ENCODE measurements at regions not wholly inside any gene's neighbourhood (a gene's known extent, or its start where the extent isn't known, plus 50 kb on each side); places are given as distances from the start of the nearest gene placed in this dataset.
"Not testable (repeated sequence)": the region's sequence is repeated elsewhere in the genome, so short reads cannot be mapped to it uniquely, and the experiment has no call there.

DNA sequence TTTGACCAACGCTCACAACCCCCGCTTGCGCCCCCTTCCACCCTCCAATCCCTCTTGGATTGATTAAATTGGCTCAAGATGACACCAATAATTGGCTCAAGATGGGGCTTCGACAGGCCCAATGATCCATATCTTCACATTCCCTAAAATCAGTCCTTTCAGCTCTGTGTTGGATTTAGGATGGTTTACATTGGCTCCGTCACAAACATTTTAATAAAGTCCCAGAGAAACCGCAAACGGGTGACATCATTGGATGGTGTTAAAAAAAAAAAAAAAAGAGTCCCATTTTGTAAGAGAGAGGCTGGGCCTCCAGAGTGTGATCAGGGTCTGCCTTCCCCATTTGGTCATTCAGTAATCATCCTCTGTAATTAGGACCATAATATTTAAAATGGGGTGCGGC, 113.4 kb upstream of the MRPS22 start:
- DNase-seq (ENCODE audit: low spot score): no peak
- Mint-ChIP-seq H3K4me3 (no peak overlapping the region), H3K9me3 (no peaks in the 10 kb centered on the region), H3K4me1 (ENCODE audit: low read depth) (no peaks in the 10 kb centered on the region), H3K36me3 (ENCODE audit: low read depth) (no peaks in the 10 kb centered on the region), H3K27ac (no peak overlapping the region), H3K27me3 (ENCODE audit: insufficient read depth) (peaks cover 2% of the 10 kb centered on the region)
- intact Hi-C loops (cut with micrococcal nuclease): no loop called here

DNA sequence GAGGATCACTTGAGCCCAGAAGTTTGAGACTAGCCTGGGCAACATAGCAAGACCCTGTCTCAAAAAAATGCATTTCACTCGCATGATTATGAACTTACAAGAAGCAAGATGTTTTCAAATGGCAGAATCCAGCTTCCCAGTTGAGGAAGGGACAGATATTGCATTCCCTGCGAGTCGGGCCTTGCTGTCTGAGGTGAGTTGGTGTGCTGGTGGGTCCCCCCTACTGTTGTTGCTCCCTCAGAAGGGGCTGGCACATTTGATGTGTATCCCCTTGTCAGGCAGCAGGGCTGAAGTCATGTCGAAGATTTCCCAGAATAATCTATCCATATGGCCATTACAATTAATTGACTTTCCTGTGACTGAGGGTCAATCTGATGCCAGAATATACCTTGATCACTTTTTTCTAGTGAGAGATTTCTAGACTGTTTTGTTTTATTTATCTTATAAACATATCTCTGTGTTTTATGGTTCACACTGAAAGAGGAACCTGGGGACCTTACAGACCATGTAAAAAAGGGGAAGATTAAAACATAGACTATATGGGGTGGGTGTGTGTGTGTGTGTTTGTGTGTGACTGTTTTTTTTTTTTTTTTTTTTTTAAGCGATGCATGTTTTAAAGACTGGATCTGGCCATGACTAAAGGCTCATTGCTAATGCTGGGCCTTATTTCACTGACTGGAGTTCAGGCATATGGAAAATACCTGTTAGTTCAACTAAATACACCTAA, 112.1 kb upstream of the MRPS22 start:
- Mint-ChIP-seq H3K4me3 (no peak overlapping the region), H3K9me3 (no peaks in the 10 kb centered on the region), H3K27ac (no peak overlapping the region), H3K36me3 (ENCODE audit: low read depth) (no peaks in the 10 kb centered on the region), H3K4me1 (ENCODE audit: low read depth) (no peaks in the 10 kb centered on the region), H3K27me3 (ENCODE audit: insufficient read depth) (peaks cover 2% of the 10 kb centered on the region)
- DNase-seq (ENCODE audit: low spot score): no peak
- intact Hi-C loops (cut with micrococcal nuclease): no loop called here

DNA sequence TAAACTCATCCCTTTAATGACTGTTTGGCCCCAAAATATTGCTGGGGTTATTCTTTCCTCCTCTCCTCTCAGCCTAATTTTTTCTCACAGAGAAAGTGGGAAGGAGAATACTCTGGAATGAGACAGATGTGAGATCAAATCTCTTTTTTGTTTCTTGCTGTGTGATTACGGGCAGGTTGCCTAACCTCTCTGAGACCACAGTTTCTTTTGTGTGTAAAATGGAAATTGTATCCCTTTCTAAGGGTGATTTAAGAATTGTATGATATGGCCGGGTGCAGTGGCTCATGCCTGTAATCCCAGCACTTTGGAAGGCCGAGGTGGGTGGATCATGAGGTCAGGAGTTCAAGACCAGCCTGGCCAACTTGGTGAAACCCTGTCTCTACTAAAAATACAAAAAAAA, 111.5 kb upstream of the MRPS22 start:
- H3K27me3 Mint-ChIP-seq (ENCODE audit: insufficient read depth); DNase-seq (ENCODE audit: low spot score); H3K4me3 Mint-ChIP-seq; H3K36me3 Mint-ChIP-seq (ENCODE audit: low read depth); H3K27ac Mint-ChIP-seq; H3K9me3 Mint-ChIP-seq; intact Hi-C loops (cut with micrococcal nuclease); H3K4me1 Mint-ChIP-seq (ENCODE audit: low read depth): not testable (repeated sequence)

DNA sequence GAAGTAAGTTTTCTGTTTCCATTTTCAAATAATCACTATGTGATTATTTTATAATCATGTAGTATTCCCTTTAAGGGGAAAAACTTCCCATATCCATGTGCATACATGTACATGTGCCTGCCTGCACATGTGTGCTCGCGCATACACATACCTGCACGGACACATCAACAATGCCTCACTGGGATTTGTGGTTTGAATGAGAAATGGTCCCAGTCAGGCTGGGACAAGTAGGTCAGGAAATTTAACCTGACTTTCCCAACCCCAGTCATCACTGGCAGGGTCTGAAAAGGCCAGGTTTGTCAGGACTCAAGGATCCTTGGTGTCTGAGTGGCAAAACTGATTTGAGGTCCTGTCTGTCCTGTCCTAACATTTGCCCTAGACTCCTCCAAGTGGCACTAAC, 109.3 kb upstream of the MRPS22 start:
- Mint-ChIP-seq H3K27ac (no peak overlapping the region), H3K9me3 (no peaks in the 10 kb centered on the region), H3K27me3 (ENCODE audit: insufficient read depth) (peaks cover 7% of the 10 kb centered on the region), H3K36me3 (ENCODE audit: low read depth) (no peaks in the 10 kb centered on the region), H3K4me3 (no peak overlapping the region), H3K4me1 (ENCODE audit: low read depth) (no peaks in the 10 kb centered on the region)
- intact Hi-C loops (cut with micrococcal nuclease): no loop called here
- DNase-seq (ENCODE audit: low spot score): no peak

DNA sequence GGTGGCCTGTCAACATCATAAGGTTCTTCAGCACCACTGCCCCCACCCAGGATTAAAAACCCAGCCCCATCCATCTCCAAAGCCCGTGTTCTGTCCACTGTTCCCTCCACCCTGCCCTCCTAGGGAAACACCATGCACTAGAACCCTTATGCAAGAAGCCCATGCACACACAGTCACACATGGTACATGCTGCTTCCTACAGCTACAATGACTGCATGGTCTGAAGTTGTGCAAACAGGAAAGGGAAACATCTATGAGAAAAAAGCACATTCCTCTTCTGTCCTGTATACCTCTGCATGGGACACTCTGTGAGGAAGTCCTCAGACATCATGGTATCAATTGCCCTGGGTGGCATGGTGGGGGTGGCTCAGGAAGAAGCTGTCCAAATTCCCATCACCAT, 108.6 kb upstream of the MRPS22 start:
- no peaks in the 10 kb centered on the region for H3K4me1 Mint-ChIP-seq (ENCODE audit: low read depth)
- no peak overlapping the region for H3K4me3 Mint-ChIP-seq
- H3K9me3 Mint-ChIP-seq: no peaks in the 10 kb centered on the region
- H3K27me3 Mint-ChIP-seq (ENCODE audit: insufficient read depth): peaks cover 7% of the 10 kb centered on the region
- H3K36me3 Mint-ChIP-seq (ENCODE audit: low read depth): no peaks in the 10 kb centered on the region
- intact Hi-C loops (cut with micrococcal nuclease): no loop called here
- no peak overlapping the region for H3K27ac Mint-ChIP-seq
- DNase-seq (ENCODE audit: low spot score): no peak

DNA sequence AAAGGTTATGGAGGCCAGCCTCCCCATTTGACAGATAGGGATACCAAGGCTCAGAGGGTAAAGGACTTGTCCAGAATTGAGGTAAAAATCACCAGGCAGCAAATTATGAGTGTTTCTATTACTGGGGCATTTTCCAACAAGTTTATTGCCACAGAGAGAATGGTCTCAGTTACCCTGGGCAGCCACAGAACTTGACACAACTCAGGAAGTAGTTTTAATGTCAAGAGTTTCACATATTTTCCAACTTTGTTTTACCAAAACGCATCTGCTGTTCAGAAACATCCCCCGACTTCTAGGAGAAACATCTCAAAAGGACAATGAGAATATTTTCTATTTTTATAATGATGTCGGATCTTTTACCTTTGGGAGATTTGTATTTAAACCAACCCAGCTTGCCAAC, 107.5 kb upstream of the MRPS22 start:
- H3K9me3 Mint-ChIP-seq: no peaks in the 10 kb centered on the region
- intact Hi-C loops (cut with micrococcal nuclease): no loop called here
- H3K27ac Mint-ChIP-seq: no peak overlapping the region
- peaks cover 7% of the 10 kb centered on the region for H3K27me3 Mint-ChIP-seq (ENCODE audit: insufficient read depth)
- no peaks in the 10 kb centered on the region for H3K4me1 Mint-ChIP-seq (ENCODE audit: low read depth)
- DNase-seq (ENCODE audit: low spot score): no peak
- H3K4me3 Mint-ChIP-seq: no peak overlapping the region
- no peaks in the 10 kb centered on the region for H3K36me3 Mint-ChIP-seq (ENCODE audit: low read depth)

DNA sequence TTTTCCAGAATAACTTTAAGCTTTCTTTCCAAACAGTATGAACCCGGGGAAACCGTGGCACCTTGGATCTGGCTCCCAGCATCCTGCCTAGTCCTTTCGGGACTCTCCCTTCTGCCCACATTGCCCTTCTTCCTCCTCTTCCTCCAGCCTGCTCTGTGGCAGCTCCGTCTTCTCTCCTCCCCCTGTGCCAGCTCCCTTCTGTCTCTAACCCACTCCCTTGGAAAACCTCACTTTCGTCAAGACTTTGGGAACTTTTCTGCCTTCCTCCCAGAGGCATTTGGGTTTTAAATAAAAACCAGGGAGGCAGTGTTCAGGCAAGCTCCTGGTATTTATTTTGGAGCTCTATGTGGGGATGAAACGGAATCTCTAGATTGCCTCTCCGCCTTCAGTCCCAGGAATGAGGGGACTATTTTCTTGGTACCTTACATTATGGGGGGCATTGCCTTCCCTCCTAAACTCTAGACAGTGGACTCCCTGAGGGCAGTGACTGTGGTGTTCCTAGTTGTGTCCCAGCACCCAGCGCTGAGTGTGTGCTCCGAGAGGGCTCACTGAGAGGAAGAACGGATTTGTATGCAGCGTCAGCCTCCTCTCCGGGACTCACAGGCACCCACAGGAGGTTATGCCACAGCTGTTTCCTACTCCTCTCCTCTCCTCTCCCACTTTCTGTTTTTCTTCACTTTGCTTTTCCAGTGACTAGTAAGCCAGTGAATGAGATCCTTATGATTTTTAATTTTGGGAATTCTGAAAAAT, 105.4 kb upstream of the MRPS22 start:
- intact Hi-C loops (cut with micrococcal nuclease): no loop called here
- Mint-ChIP-seq H3K27ac (no peak overlapping the region), H3K27me3 (ENCODE audit: insufficient read depth) (peaks cover 10% of the 10 kb centered on the region), H3K36me3 (ENCODE audit: low read depth) (no peaks in the 10 kb centered on the region), H3K9me3 (no peaks in the 10 kb centered on the region), H3K4me1 (ENCODE audit: low read depth) (no peaks in the 10 kb centered on the region), H3K4me3 (no peak overlapping the region)
- no peak for DNase-seq (ENCODE audit: low spot score)

DNA sequence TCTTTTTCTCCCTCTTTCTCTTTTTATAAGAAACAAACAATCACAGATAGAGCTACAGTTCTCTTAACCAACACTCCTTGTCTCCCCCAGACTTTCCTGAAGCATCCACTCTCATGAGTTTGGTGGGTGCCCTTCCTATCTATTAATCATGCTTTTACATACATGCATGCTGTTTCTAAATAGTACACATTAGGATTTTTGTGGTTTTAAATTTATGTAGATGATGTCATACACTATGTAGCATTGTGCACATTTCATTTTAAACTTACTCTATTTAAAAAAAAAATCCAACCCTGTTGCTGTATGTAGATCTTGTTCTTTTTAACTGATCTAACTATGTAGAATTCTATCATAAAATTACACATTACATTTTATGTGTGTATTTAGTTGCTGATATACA, 104.3 kb upstream of the MRPS22 start:
- intact Hi-C loops (cut with micrococcal nuclease): no loop called here

DNA sequence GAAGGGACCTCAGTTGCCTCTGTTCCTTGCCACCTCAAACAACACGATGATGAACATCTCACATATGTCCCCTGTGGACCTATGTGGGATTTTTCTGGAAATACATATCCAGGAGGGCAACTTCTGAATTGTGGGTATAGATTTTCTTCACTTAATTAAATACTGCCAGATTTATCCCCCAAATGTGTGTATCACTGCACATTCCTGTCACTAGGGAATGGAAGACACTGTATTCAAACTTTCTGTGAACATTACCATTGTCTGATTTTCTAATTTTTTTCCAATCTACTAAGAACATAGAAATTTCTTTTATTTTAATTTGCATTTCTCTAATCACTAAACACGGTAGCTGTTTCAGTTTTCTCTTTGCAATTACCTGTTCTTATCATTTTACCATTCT, 102.0 kb upstream of the MRPS22 start:
- Mint-ChIP-seq H3K27ac (no peak overlapping the region), H3K4me3 (no peak overlapping the region), H3K36me3 (ENCODE audit: low read depth) (no peaks in the 10 kb centered on the region), H3K27me3 (ENCODE audit: insufficient read depth) (peaks cover 7% of the 10 kb centered on the region), H3K4me1 (ENCODE audit: low read depth) (no peaks in the 10 kb centered on the region), H3K9me3 (no peaks in the 10 kb centered on the region)
- intact Hi-C loops (cut with micrococcal nuclease): no loop called here
- DNase-seq (ENCODE audit: low spot score): no peak

More for the DNA sequence above, 104.3 kb upstream of the MRPS22 start:
- Mint-ChIP-seq H3K27me3 (ENCODE audit: insufficient read depth) (peaks cover 7% of the 10 kb centered on the region), H3K27ac (no peak overlapping the region), H3K9me3 (no peaks in the 10 kb centered on the region), H3K36me3 (ENCODE audit: low read depth) (no peaks in the 10 kb centered on the region), H3K4me1 (ENCODE audit: low read depth) (no peaks in the 10 kb centered on the region), H3K4me3 (no peak overlapping the region)
- DNase-seq (ENCODE audit: low spot score): no peak

DNA sequence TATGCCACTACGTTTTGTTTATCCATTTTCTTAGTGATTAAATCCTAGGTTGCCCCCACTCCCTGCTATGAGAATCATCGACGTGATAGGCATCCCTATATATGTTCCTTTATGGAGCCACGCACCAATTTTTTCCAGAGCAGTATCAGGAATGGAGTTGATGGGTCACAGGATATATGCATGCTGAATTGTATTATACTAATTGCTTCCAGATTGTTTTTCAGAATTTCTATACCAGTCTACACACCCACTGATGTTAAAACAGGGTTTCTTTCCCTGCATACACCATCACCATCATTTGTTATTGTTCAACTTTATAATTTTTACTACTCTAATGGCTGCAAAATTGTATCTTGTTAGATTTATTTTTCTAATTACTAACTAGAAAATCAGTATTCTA, 100.1 kb upstream of the MRPS22 start:
- Mint-ChIP-seq H3K4me1 (ENCODE audit: low read depth) (no peaks in the 10 kb centered on the region), H3K27ac (no peak overlapping the region), H3K4me3 (no peak overlapping the region), H3K9me3 (no peaks in the 10 kb centered on the region), H3K36me3 (ENCODE audit: low read depth) (no peaks in the 10 kb centered on the region), H3K27me3 (ENCODE audit: insufficient read depth) (peaks cover 5% of the 10 kb centered on the region)
- intact Hi-C loops (cut with micrococcal nuclease): no loop called here
- DNase-seq (ENCODE audit: low spot score): no peak

DNA sequence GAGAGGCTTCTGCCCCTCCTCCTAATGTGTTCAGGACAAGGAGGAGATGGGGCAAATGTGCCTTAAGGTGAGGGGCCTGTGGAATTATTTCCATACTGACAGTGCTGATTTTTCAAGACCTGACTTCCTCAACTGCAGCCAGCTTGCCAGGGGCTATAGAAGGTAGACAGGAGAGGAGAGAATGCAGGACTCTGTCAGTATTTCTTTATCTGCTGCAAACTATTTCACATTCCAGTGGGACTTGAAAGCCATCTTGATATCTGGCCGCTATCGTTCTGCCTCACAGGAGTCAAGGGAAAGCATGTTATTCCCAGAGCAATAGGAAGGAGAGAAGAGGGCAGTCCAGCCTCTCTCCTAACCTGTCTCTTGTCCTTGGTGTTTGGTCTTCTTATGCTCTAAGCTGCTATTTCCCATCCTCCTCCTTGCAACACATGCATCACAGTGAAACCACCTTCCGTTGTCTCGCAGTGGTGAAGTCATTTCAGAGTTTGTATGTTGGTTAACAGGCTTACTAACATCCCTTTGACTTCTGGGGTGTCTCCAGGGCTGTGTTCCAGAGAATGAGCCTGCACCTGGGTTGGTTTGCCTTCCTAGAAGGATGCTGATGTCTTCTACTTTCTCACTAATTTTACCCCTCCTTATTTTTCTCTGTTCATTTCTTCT, 95.1 kb upstream of the MRPS22 start:
- no peaks in the 10 kb centered on the region for H3K36me3 Mint-ChIP-seq (ENCODE audit: low read depth)
- no peaks in the 10 kb centered on the region for H3K9me3 Mint-ChIP-seq
- DNase-seq (ENCODE audit: low spot score): no peak
- H3K27ac Mint-ChIP-seq: no peak overlapping the region
- H3K4me1 Mint-ChIP-seq (ENCODE audit: low read depth): no peaks in the 10 kb centered on the region
- peaks cover 5% of the 10 kb centered on the region for H3K27me3 Mint-ChIP-seq (ENCODE audit: insufficient read depth)
- intact Hi-C loops (cut with micrococcal nuclease): no loop called here
- H3K4me3 Mint-ChIP-seq: no peak overlapping the region

DNA sequence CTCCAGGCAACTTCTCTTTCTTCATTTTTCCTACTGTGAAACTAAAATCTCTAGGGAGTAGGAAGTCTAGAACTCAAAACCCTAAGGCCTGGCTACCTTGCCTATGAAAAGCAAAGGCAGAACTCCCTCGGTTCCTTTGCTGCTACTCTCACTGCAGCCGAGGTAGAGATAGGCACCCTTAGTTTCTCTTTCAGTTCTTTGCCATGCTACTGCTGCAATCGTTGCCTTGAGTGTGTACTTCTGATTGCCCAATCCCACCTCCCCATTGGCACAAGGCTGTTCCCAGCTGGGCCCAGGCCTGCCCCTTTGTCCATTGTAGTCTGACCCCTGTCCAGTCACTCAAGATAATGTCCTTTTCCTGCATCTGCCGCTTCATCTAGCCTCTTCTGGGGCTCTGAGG, 92.3 kb upstream of the MRPS22 start:
- DNase-seq (ENCODE audit: low spot score): no peak
- H3K9me3 Mint-ChIP-seq: no peaks in the 10 kb centered on the region
- intact Hi-C loops (cut with micrococcal nuclease): no loop called here
- no peak overlapping the region for H3K4me3 Mint-ChIP-seq
- H3K27me3 Mint-ChIP-seq (ENCODE audit: insufficient read depth): peaks cover 8% of the 10 kb centered on the region
- H3K36me3 Mint-ChIP-seq (ENCODE audit: low read depth): no peaks in the 10 kb centered on the region
- no peaks in the 10 kb centered on the region for H3K4me1 Mint-ChIP-seq (ENCODE audit: low read depth)
- no peak overlapping the region for H3K27ac Mint-ChIP-seq

DNA sequence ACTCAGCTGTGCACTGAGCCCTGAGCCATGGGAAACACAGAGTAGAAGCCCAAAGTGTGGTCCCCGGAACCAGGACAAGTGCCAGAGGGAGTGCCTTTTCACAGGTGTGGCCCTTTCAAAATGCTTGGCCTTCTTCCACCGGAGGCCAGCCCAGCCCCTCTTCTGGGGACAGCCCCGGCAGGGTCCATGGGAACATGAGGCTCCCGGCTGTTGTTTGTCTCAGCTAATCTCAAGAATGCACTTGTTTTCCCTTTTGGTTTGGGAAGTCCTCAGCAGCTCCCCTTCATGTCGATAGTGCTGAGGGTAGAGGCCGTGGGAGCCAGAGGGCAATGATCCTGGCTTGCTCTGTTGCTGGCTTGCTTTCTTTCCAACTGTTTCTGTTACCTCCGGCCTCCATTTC, 91.1 kb upstream of the MRPS22 start:
- Mint-ChIP-seq H3K27me3 (ENCODE audit: insufficient read depth) (peaks cover 6% of the 10 kb centered on the region), H3K4me3 (no peak overlapping the region), H3K36me3 (ENCODE audit: low read depth) (no peaks in the 10 kb centered on the region), H3K27ac (no peak overlapping the region), H3K9me3 (no peaks in the 10 kb centered on the region), H3K4me1 (ENCODE audit: low read depth) (no peaks in the 10 kb centered on the region)
- no peak for DNase-seq (ENCODE audit: low spot score)
- intact Hi-C loops (cut with micrococcal nuclease): no loop called here
